Stimulated activated CD8-positive, alpha-beta memory T cell treated with anti-CD3 and anti-CD28 coated beads, Interleukin-12 subunit alpha, Interleukin-12 subunit beta, amount 100 ng/mL, for 1 hour (primary cell): ENCODE measurements at regions not wholly inside any gene's neighbourhood (a gene's known extent, or its start where the extent isn't known, plus 50 kb on each side); places are given as distances from the start of the nearest gene placed in this dataset.

Experiments
- DNase-seq: peaks from one replicate; pipeline ENCODE4 v3.0.0-alpha.2; 2020; ENCODE audit warnings: low read depth

GRCh38 chr17:34416116-34416515 is 53.1 kb upstream of the CCL1 start:
- no peak for DNase-seq

- no peak for DNase-seq
Observed at GRCh38 chr17:34414339-34414738, 51.3 kb upstream of the CCL1 start.

GRCh38 chr17:34413443-34414119 is 50.5 kb upstream of the CCL1 start:
- no peak for DNase-seq

- DNase-seq, result no peak
Observed at GRCh38 chr17:34412965-34413441, 50.0 kb upstream of the CCL1 start.
